ENCODE measurements at regions not wholly inside any gene's neighbourhood (a gene's known extent, or its start where the extent isn't known, plus 50 kb on each side); places are given as distances from the start of the nearest gene placed in this dataset.

- no peak overlapping the region for H3K27ac ChIP-seq (ENCODE audit: low read depth, low read length)
- no peak overlapping the region for H3K4me3 ChIP-seq (ENCODE audit: low read length)
- no peaks in the 10 kb centered on the region for H3K79me2 ChIP-seq (ENCODE audit: control insufficient read depth, low read length)
- no peaks in the 10 kb centered on the region for H3K27me3 ChIP-seq (ENCODE audit: control insufficient read depth, low read length)
- TF ChIP-seq EZH2phosphoT487 (IDR thresholded peaks at IDR 0.05; ENCODE audit: borderline replicate concordance, low read length) (no peak), CTCF (IDR thresholded peaks at IDR 0.05; ENCODE audit: low read depth, low read length, poor library complexity, severe bottlenecking) (no peak)
- no peaks in the 10 kb centered on the region for H4K20me1 ChIP-seq (ENCODE audit: control insufficient read depth, insufficient read depth, low read depth, low read length)
- no peaks in the 10 kb centered on the region for H3K9me3 ChIP-seq (ENCODE audit: control insufficient read depth, insufficient read depth, low read length)
- no peaks in the 10 kb centered on the region for H3F3A ChIP-seq (ENCODE audit: control insufficient read depth, insufficient read depth)
- no peak overlapping the region for H3K4me2 ChIP-seq (ENCODE audit: low read length)
- no peaks in the 10 kb centered on the region for H3K9me2 ChIP-seq (replicated peaks; ENCODE audit: control insufficient read depth, low read length)
- H3K36me3 ChIP-seq (ENCODE audit: control insufficient read depth, low read length), result no peaks in the 10 kb centered on the region
- H3K4me1 ChIP-seq (ENCODE audit: control insufficient read depth, low read length), result no peaks in the 10 kb centered on the region
These were observed 123.3 kb upstream of the IGF1R start for GRCh38 chr15:98524838-98525660.

GRCh38 chr15:98525661-98526001, 122.7 kb upstream of the IGF1R start:
- H4K20me1 ChIP-seq (ENCODE audit: control insufficient read depth, insufficient read depth, low read depth, low read length), result no peaks in the 10 kb centered on the region
- H3K9me3 ChIP-seq (ENCODE audit: control insufficient read depth, insufficient read depth, low read length), result no peaks in the 10 kb centered on the region
- no peaks in the 10 kb centered on the region for H3K79me2 ChIP-seq (ENCODE audit: control insufficient read depth, low read length)
- no peaks in the 10 kb centered on the region for H3K9me2 ChIP-seq (replicated peaks; ENCODE audit: control insufficient read depth, low read length)
- H3K4me3 ChIP-seq (ENCODE audit: low read length), result no peak overlapping the region
- no peaks in the 10 kb centered on the region for H3K27me3 ChIP-seq (ENCODE audit: control insufficient read depth, low read length)
- TF ChIP-seq EZH2phosphoT487 (IDR thresholded peaks at IDR 0.05; ENCODE audit: borderline replicate concordance, low read length) (no peak), CTCF (IDR thresholded peaks at IDR 0.05; ENCODE audit: low read depth, low read length, poor library complexity, severe bottlenecking) (no peak)
- no peak overlapping the region for H3K27ac ChIP-seq (ENCODE audit: low read depth, low read length)
- no peaks in the 10 kb centered on the region for H3K4me1 ChIP-seq (ENCODE audit: control insufficient read depth, low read length)
- H3F3A ChIP-seq (ENCODE audit: control insufficient read depth, insufficient read depth), result no peaks in the 10 kb centered on the region
- no peak overlapping the region for H3K4me2 ChIP-seq (ENCODE audit: low read length)
- no peaks in the 10 kb centered on the region for H3K36me3 ChIP-seq (ENCODE audit: control insufficient read depth, low read length)

- no peaks in the 10 kb centered on the region for H3K4me1 ChIP-seq (ENCODE audit: control insufficient read depth, low read length)
- H3K4me3 ChIP-seq (ENCODE audit: low read length), result no peak overlapping the region
- H3K36me3 ChIP-seq (ENCODE audit: control insufficient read depth, low read length), result no peaks in the 10 kb centered on the region
- H3K27ac ChIP-seq (ENCODE audit: low read depth, low read length), result no peak overlapping the region
- TF ChIP-seq EZH2phosphoT487 (IDR thresholded peaks at IDR 0.05; ENCODE audit: borderline replicate concordance, low read length), result no peak
- no peak for TF ChIP-seq CTCF (IDR thresholded peaks at IDR 0.05; ENCODE audit: low read depth, low read length, poor library complexity, severe bottlenecking)
- H3K9me3 ChIP-seq (ENCODE audit: control insufficient read depth, insufficient read depth, low read length), result no peaks in the 10 kb centered on the region
- no peaks in the 10 kb centered on the region for H3K27me3 ChIP-seq (ENCODE audit: control insufficient read depth, low read length)
- no peak overlapping the region for H3K4me2 ChIP-seq (ENCODE audit: low read length)
- no peaks in the 10 kb centered on the region for H3K79me2 ChIP-seq (ENCODE audit: control insufficient read depth, low read length)
- H3K9me2 ChIP-seq (replicated peaks; ENCODE audit: control insufficient read depth, low read length), result no peaks in the 10 kb centered on the region
- H4K20me1 ChIP-seq (ENCODE audit: control insufficient read depth, insufficient read depth, low read depth, low read length), result no peaks in the 10 kb centered on the region
- H3F3A ChIP-seq (ENCODE audit: control insufficient read depth, insufficient read depth), result no peaks in the 10 kb centered on the region
These were observed 122.2 kb upstream of the IGF1R start for GRCh38 chr15:98526094-98526493.

Measured in DOHH2 (cell line).